CD4-positive, alpha-beta T cell treated with Interleukin-15 for 4 hours (primary cell): ENCODE measurements at regions not wholly inside any gene's neighbourhood (a gene's known extent, or its start where the extent isn't known, plus 50 kb on each side); places are given as distances from the start of the nearest gene placed in this dataset.

Experiments used
- DNase-seq: peaks from one replicate; pipeline ENCODE4 v3.0.0-alpha.2; 2020; ENCODE audit warnings: low spot score

DNA sequence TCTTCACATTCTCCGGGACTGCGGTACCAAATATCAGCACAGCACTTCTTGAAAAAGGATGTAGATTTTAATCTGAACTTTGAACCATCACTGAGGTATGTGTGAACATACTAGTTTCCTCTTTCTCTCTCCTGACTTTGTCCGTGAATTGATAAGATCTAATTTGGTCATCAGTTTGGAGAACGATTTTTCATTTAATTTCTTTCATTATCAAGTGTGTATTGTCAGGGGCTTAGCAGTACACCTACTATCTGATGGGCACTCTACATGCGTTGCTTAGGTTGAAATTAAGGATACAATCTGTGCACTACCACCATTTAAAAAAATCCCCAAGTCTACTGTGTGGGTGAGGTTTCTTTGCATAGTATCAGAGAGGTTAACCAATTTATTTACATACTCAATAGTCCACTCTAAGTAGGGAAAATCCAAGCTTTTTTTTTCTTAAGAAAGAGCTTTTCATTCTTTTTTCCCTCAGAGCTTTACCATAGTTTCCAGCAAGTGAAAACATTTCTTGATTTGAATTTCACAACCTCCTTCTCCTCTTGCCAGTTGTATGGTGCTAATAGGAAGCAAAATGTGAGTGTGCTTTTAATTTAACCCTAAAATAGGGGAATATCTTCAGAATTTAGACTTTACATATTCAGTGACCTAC, 105.4 kb upstream of the ESR1 start:
- no peak for DNase-seq

DNA sequence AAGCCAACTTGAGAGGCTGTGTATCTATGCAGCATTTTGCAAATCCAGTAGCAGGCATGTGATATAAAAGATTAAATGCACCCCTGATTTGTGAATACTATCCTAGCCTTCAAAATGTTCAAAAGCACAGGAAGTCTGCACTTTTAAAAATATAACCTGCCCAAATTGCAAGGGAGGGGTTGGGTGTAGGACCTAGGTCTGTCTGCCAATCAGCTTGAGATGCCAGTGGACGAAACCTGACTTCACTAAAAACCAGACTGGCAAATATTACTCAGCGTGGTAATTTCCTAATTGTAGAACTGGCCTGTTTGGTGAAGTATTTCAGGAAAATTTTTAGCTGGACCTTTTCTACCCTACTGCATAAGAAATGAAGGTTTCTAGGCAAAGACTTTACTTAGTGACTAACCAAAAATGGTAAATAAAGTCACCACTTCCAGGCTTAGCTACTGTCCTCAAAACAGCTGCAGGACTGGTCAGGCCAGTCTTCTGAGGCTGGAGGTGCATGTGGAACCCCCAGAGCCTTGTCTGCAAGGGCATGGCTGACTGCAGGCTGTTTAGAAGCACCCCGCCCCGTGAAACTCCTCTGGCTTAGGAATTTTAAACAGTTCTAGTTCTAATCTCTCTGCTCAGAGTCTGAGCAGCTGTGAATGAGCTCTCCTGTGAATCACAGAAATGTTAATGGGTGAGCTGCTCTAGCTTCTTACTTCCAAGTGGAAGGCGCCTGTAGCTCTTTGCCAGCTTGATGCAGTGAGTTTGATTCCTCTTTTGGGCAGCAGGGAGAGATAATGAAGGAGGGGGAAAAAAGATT, 104.4 kb upstream of the ESR1 start:
- peak; percentile 15 for DNase-seq

DNA sequence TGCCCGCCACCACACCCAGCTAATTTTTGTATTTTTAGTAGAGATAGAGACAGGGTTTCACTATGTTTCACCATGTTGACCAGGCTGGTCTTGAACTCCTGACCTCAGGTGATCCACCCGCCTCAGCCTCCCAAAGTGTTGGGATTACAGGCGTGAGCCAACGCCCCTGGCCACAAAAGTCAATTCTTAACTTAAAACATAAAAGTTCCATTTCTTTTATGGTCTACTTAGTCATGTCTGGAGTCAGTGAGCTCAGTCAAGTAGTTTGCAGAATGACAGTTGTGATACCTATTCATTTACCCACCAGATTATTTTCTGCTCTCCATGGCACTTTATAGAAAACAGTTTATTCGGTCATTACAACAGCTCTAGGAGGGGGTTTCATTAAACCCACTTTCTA, 103.1 kb upstream of the ESR1 start:
- DNase-seq, result no peak

DNA sequence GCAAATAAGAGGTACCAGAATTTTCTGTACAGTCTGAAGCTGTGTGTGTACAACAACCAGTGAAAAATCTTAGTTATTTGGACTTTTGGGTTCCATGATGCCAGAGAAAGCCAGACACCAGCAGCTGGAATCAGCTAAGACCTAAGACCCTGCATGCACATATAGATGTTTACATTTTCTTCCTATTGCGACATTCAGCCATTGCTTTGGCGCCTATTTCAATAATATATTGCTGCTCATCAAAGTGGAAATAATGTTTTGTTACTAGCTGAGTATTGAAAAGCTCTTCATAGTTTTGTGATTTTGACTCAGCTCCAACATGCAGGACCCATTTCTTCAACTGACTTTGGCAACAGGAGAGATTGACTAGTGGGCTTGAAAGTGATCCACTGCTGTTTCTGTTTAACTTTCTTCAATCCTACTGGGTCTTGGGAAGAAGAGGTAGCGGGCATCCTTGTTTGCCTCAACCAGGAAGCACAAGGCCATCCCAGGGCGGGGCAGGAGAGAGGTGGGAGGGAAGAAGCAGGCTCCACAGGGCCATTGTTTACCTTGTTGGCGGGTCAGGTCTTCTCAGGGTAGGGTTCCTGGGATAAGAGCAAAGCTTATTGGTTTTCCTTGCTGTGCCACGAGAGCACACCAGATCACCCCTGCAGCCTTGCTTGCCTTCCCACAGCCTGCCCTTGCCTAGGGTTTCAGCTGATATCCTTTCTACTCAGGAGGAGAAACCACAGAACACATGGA, 101.3 kb upstream of the ESR1 start:
- DNase-seq, result no peak

DNA sequence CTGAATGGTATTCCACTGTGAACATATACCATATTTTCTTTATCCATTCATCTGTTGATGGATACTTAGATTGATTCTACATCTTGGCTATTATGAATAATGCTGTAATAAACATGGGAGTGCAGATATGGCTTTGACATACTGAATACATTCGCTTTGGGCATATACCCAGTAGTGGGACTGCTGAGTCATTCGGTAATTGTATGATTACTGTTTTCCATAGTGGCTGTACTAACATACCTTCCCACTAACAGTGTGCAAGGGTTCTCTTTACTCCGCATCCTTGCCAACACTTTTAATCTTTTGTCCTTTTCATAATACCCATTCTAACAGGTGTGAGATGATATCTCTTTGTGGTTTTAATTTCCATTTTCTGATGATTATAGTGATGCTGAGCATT, 98.2 kb upstream of the ESR1 start:
- DNase-seq, result no peak

DNA sequence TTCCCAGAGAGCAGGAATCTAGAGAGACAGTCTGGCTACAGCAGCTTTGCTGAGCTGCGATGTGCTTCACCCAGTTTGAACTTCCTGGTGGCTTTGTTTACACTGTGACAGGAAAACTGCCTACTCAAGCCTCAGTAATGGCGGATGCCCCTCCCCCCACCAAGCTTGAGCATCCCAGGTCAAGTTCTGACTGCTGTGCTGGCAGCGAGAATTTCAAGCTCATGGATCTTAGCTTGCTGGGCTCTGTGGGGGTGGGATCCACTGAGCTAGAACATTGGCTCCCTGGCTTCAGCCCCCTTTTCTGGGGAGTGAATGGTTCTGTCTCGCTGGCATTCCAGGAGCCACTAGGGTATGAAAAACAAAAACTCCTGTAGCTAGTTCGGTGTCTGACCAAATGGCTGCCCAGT, 91.0 kb upstream of the ESR1 start:
- no peak for DNase-seq

DNA sequence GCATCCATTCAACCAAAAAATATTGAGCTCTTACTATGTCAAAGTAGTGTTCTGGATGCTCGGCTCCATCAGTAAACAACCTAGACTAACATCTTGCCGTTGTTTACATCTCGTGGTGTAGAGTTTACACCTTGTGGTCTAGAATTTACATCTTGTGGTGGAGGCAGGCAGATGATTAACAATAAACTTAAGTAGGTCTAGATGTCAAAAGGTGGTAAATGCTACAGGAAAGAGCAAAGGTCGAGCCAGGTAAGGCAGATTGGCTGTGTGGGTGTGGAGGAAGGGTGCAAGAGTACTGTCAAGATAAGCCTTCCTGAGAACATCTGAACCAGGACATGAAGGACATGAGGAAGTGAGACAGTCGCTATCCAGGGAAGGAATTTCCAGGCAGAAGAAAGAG, 88.4 kb upstream of the ESR1 start:
- no peak for DNase-seq

DNA sequence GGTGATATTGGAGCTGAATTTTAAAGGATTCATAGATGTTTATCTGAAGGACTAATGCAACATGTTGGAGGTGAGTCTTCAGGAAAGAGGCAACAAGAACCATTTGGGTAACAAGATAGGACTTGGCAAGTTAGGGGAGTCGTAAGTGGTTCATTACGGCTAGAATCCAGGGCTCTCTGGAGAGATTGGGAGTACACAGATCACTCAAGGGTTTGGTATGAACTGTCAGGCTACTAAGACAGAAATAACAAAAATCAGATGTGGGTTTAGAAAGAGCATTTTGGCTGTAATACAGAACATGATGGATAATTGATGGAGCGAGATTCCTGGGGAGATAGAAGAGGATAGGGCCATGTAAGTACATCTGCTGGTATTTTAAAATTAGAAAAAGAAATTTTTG, 86.3 kb upstream of the ESR1 start:
- no peak for DNase-seq

DNA sequence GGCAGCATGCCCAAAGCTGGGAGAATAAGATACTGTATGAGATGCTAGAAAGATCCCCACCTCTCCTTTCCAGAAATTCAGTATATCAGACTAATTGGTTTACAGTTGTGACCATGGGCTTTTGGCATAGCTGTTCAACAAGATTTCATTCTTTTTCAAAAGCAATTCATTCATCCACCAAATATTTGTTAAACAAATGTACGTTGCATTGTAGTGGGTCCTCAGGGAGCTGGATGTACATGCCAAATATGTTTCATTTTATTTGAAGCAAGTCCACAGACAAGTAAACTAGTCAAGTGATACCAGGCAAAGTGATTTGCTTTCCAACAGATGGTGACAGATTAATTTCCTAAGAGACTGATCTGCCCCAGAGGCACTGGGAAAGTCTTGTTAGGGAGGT, 85.8 kb upstream of the ESR1 start:
- DNase-seq, result no peak

DNA sequence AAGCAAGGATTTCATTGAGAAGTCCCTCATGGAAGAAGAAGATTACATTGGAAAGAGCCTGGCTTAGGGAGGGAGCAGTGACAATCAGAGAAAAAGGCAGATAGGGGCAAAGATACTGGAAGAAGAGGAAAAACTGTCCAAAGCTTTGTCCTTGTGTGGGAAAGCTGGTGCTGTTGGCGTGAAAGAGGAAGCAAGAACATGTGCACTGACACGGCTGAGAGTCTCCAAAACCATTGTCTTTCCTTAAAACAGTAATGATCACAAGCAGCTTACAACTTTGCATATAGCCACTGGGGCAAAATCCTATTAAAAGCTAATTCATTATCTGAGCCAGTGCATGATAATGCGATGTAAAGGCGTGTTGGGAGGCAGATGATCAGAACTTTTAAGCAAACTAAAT, 85.1 kb upstream of the ESR1 start:
- DNase-seq, result no peak

DNA sequence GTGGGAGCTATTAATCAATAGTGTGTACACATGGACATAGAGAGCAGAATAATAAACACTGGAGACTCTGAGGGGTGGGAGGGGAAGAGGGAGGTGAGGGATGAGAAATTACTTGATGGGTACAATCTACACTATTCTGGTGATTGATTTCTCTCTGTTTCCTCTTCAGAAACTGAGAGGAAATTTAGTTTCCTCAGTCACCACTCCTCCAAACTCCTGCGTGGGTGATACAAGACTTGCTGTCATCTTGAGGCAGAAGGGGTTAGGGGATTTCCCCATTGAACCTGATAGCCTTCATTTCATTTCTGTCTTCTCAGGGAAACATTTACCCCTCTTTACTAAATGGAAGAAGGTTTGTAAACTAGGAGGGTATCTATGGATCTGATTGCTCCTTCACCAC, 84.3 kb upstream of the ESR1 start:
- DNase-seq, result no peak

DNA sequence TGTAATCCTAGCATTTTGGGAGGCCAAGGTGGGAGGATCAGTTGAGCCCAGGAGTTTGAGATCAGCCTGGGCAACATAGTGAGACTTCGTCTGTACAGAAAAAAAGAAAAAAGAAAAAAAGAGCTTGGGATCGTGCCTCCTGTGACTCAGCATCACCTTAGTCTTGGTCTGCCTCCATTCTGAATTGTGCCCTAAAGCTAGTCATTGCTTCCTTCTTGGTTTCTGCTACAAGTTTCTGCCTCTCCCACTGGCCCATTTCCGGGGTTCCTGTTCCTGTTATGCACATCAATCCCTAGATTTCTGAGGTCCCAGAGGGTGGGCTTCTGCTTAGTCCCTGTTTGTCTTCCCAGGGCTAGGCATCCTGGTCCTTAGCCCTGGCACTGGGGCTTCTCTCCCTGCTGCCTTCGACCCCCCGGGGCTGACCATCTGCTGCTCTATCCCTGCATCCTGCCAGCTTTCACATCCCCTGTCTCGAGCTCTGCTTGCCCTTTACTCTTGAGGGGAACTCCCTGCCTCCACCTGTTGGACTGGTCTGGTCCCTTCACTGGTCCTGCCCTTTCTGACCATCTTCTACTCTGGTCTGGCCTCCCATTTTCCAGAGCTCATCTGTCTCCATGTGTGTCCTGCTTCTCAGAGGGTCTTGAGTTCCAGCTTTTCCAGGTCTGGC, 77.5 kb upstream of the ESR1 start:
- no peak for DNase-seq

DNA sequence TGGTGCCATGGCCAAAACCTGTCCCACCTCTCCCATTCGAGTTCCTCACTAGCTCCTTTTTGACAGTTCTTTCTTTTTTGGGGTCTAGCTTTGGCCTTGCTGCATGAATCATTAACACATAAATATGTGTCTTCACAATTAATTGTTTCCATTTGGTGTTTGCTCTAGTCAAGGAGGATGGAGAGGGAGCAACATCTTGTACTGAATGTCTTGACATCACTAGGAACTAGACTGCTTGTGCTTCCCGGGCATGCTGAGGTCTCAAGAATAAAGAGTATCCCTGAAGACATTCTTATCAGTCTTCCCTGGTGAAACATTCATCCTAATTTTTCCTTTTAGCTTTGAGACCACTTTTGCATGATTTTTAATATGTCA, 77.0 kb upstream of the ESR1 start:
- no peak for DNase-seq

DNA sequence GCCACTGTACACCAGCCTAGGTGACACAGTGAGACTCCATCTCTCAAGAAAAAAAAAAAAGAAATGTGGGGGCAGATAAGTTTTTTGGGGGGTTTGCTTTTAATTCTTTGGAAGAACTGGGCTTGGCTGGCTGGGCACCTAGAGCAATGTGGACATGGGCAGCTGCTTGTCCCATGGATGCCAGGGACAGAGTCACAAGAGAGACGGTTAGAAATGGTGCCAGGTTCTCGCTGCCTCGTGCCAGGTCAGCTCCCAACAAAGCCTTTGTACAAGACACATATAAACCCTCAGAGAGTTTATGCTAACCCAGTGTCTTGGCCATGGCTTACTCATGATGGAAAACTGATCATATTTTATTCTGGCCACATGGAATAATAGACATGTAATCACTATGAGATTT, 76.2 kb upstream of the ESR1 start:
- no peak for DNase-seq

DNA sequence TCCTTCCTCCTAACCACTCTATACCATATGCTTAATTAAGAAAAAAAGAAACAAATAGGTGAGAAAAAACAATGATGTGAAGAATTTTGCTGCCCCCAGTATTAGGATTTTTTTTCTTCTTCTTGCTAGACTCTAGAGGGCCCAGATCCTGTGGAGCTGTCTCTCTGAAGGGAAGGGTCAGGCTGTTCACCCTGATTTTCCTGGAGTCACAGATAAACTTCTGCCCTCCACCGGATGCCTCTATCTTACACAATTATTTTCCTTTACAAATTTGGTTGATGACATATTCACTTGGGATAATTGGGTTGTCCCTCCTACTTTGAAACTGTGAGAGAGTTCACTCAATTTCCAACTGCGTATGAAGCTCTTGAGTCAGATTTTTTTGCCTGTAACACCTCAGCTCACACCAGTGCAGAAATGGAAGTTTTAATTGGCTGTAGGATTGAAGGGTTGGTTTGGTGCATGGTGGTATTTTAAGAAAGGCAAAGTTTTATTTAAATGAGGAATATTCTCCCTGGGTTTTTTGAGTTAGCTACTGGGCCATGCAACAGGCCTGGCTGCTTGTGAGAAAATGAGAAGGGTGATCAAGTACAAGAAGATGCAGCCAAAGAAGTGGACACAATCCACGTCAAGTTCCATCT, 73.7 kb upstream of the ESR1 start:
- no peak for DNase-seq

DNA sequence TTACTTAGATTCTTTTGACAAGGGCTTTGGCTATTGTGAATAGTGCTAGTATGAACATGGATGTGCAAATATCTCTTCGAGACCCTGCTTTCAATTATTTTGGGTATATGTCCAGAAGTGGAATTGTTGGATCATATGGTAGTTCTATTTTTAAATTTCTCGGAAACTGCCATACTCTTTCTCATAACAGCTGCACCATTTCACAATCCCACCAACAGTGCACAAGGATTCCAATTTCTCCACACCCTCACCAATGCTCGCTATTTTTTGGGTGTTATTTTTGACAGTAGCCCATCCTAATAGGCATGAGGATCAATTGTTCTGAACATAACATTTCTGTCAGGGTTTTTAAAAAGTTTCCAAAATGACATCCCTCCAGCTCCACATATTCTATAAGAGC, 69.2 kb upstream of the ESR1 start:
- DNase-seq, result no peak

DNA sequence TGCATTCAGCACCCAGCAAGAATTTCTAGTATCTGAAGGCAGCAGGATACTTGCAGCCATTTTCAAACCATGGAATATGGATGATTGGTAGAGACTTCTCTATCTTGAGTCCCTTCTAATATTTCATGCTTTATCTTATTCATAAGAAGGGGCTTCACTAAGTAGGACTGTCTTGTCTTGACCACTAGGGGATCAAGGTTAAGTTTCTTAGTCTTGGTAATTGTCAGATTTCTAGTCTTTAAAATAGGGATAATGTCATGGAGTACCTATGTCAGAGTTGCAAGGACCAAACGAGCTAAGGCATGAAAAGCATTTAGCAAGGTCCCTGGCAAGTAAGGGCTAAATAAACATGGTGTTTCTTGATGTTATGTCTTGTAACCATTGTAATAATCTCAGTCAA, 68.5 kb upstream of the ESR1 start:
- DNase-seq, result no peak

DNA sequence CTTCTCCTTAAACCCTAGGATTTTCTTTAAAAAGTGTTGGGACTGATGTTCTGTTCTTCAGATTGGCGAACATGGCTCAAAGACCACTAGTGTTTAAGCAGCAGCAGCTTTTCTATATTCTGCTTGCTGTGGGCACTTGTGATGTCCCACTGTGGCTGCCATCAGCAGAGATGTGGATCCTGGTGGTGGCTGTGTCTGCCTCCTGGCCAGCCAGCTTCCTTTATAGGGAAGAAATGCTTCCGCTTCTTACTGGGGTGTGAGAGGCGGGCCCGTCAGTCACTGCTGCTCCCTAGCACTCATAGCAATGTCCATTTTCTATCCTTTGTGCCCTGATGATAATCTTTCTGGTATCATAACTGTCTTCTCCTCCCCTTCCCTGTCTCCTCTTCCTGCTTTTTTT, 66.7 kb upstream of the ESR1 start:
- DNase-seq, result no peak

DNA sequence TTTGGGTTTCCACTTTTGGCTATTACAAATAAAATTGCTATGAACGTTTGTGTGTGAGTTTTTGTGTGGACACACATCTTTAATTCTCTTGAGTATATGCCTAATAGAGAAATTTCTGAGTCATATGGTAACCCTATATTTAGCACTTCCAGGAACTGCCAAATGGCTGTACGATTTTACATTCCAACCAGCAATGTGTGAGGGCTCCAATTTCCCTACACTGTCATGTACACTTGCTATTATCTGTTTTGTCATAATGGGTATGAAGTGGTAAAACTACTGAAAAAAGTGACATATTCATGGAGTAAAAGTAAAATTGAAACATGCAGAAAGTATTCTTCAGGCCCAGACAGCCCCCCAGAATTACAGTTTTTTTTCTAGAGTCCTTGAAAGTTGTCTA, 59.6 kb upstream of the ESR1 start:
- DNase-seq, result no peak

DNA sequence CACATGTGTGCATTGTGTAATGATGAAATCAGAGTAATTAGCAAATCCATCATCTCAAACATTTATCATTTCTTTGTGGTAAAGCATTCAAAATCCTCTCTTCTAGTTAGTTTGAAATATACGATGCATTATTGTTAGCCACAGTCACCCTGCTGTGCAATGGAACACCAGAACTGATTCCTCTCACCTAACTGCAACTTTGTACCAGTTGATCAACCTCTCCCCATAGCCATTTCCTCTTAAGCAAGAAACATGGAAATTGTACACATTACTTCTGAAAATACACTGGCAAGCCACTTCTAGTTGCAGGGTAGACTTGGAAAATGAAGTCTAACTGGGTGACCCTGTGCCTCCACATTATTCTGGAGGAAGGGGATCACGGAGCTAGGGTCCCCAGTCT, 58.1 kb upstream of the ESR1 start:
- no peak for DNase-seq

DNA sequence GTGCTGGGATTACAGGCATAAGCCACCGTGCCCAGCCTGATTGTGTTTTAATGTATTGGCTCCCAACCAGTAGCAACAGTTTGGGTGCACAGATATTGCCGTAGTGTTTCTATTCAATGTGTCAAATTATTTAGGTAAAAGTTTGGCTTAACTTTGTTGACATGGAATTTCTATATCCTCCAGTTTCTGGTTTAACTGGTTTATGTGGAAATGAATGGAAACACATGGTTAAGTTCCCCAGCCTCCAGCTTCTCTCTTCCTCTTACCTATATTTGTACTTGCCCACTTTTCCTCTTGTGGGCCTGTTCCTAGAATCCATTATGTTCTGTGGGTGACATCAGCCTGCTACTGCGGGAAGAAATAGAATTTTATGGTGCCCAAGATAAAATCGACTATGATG, 53.9 kb upstream of the ESR1 start:
- no peak for DNase-seq

DNA sequence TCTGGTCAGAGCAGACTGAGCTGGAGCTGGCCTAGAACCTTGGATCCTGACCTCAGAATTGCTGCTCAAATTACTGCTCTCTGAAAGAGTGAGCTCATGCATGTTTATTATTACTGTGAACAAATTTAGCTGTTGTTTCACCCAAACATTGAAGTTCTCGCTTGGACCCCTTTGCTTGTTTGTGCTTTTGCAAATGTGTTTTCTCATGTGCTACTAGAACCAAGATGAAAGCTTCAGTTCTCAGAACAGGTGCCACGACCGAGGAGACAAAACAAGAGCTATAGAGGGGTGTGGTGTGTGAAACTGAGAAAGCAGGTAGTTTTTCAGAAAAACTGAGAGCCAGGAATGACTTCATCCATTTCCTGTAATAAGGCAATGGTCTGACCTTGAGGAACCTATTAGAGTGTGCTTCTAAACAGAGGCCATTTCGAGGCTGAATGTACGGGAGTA, 50.0 kb upstream of the ESR1 start:
- peak; percentile 62 for DNase-seq
